DND-41 (cell line): ENCODE measurements at regions not wholly inside any gene's neighbourhood (a gene's known extent, or its start where the extent isn't known, plus 50 kb on each side); places are given as distances from the start of the nearest gene placed in this dataset.

ENCODE experiments used
- EZH2 ChIP-seq: IDR thresholded peaks from 3 replicates; pipeline ENCODE4 v1.6.1; 2012; ENCODE audit warnings: borderline replicate concordance, low read depth, mild to moderate bottlenecking, moderate library complexity, low read length, inconsistent platforms; ENCODE audit not compliant: severe bottlenecking
- TF ChIP-seq, protein P1 (sequence below): IDR thresholded peaks from 2 replicates; pipeline ENCODE4 v1.5.1; 2012; ENCODE audit warnings: borderline replicate concordance, low read length, moderate library complexity, mild to moderate bottlenecking; ENCODE audit not compliant: poor library complexity, severe bottlenecking; ENCODE audit errors: extremely low read depth

DNA sequence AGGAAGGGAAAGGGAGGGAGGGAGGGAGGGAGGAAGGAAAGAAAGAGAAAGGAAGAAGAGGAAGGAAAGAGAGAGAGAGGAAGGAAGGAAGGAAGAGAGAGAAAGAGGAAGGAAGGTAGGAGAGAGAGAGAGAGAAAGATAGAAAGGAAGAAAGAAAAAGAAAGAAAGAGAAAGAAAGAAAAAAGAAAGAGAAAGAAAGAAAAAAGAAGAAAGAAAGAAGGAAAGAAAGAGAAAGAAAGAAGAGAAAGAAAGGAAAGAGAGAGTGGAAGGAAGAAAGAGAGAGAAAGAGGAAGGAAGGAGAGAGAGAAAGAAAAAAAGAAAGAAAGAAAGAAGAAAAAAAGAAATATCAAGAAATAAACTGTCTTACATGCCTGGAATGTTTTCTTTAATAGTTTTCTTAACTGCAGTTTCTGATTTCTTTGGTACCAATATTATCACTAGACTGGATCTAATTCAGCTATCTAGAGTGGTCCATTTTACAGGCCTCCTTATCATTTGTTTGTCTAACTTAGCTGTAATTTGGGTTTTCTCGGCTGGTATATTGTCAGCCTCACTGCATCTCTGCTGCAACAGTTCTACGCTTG lies 59.6 kb upstream of the MBOAT2 start:
- TF ChIP-seq, protein P1, sequence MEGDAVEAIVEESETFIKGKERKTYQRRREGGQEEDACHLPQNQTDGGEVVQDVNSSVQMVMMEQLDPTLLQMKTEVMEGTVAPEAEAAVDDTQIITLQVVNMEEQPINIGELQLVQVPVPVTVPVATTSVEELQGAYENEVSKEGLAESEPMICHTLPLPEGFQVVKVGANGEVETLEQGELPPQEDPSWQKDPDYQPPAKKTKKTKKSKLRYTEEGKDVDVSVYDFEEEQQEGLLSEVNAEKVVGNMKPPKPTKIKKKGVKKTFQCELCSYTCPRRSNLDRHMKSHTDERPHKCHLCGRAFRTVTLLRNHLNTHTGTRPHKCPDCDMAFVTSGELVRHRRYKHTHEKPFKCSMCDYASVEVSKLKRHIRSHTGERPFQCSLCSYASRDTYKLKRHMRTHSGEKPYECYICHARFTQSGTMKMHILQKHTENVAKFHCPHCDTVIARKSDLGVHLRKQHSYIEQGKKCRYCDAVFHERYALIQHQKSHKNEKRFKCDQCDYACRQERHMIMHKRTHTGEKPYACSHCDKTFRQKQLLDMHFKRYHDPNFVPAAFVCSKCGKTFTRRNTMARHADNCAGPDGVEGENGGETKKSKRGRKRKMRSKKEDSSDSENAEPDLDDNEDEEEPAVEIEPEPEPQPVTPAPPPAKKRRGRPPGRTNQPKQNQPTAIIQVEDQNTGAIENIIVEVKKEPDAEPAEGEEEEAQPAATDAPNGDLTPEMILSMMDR, result no peak
- TF ChIP-seq EZH2, result no peak
